ENCODE measurements at regions not wholly inside any gene's neighbourhood (a gene's known extent, or its start where the extent isn't known, plus 50 kb on each side); places are given as distances from the start of the nearest gene placed in this dataset.

DNA sequence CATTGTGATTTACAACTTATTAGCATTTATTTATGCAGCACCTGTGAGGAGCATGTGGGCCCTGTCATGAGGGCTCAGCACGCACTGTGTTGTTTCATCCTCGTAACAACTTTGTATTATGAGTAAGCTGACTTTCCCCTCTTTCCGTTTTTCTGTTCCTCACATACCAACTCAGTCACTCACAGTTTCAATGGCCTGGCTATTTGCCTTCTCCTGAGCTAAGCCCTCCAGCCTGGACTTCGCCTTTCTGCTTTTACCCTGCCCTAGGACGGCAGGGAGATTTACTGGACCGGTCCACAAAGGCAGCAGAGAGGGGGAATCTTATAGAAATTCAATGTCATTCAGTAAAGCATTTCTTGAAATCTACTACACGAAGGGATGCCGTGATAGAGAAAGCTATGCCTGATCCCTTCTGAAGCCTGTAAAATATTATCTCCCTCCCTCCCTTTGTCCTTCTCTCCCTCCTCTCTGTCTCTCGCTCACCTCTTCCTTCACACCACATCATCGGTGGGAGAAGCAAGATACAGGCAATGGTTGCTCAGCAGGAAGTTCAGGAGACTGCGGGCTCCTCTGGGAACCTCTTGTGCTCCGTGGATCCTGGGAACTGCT, 219.2 kb upstream of the TBX3 start:
- Histone ChIP-seq H3K9me2 (ENCODE audit: low read depth, low read length) (no peaks in the 10 kb centered on the region), H3K4me3 (ENCODE audit: low read depth, low read length, poor library complexity, severe bottlenecking) (no peak overlapping the region), H2AFZ (ENCODE audit: low read length) (no peak overlapping the region), H3K4me1 (ENCODE audit: insufficient read depth, low read length, severe bottlenecking) (no peaks in the 10 kb centered on the region), H3K27me3 (ENCODE audit: insufficient read depth, low read length) (no peaks in the 10 kb centered on the region), H4K20me1 (ENCODE audit: insufficient read depth, low read length) (no peaks in the 10 kb centered on the region), H3K4me2 (ENCODE audit: low read length) (no peak overlapping the region), H3K9ac (ENCODE audit: low read length) (no peak overlapping the region), H3K9me3 (ENCODE audit: low read length) (no peaks in the 10 kb centered on the region), H3K36me3 (ENCODE audit: insufficient read depth, low read length) (no peaks in the 10 kb centered on the region), H3K27ac (ENCODE audit: low read depth, low read length, poor library complexity, severe bottlenecking) (no peak overlapping the region), H3F3A (ENCODE audit: insufficient read depth, low read length) (no peaks in the 10 kb centered on the region), H3K79me2 (ENCODE audit: insufficient read depth, low read length) (no peaks in the 10 kb centered on the region)
- TF ChIP-seq EZH2 (IDR thresholded peaks at IDR 0.05; ENCODE audit: borderline replicate concordance, low read length) = no peak
- TF ChIP-seq, protein P1, sequence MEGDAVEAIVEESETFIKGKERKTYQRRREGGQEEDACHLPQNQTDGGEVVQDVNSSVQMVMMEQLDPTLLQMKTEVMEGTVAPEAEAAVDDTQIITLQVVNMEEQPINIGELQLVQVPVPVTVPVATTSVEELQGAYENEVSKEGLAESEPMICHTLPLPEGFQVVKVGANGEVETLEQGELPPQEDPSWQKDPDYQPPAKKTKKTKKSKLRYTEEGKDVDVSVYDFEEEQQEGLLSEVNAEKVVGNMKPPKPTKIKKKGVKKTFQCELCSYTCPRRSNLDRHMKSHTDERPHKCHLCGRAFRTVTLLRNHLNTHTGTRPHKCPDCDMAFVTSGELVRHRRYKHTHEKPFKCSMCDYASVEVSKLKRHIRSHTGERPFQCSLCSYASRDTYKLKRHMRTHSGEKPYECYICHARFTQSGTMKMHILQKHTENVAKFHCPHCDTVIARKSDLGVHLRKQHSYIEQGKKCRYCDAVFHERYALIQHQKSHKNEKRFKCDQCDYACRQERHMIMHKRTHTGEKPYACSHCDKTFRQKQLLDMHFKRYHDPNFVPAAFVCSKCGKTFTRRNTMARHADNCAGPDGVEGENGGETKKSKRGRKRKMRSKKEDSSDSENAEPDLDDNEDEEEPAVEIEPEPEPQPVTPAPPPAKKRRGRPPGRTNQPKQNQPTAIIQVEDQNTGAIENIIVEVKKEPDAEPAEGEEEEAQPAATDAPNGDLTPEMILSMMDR (IDR thresholded peaks at IDR 0.05; ENCODE audit: low read length) = no peak

DNA sequence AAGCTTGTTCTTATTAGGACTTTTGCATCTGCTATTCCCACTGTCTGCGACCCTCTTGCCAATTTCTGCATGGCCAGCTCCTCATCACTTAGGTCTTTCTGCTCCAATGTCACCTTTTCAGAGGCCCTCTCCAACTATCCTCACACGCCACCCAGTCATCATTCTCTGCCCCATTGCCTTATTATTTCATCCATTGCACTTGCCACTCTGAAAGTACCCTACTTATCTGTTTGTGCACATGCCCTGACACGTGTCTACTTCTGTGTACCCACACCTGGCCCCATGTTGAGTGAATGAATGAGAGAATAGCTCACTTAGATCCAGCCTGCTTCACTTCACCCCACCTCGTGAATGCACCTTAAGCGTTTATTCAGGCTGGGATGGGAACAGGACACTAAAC, 218.7 kb upstream of the TBX3 start:
- TF ChIP-seq EZH2 (IDR thresholded peaks at IDR 0.05; ENCODE audit: borderline replicate concordance, low read length) = no peak
- TF ChIP-seq, protein P1 (IDR thresholded peaks at IDR 0.05; ENCODE audit: low read length) = no peak
- H3K4me3 ChIP-seq (ENCODE audit: low read depth, low read length, poor library complexity, severe bottlenecking) = no peak overlapping the region
- H2AFZ ChIP-seq (ENCODE audit: low read length) = no peak overlapping the region

DNA sequence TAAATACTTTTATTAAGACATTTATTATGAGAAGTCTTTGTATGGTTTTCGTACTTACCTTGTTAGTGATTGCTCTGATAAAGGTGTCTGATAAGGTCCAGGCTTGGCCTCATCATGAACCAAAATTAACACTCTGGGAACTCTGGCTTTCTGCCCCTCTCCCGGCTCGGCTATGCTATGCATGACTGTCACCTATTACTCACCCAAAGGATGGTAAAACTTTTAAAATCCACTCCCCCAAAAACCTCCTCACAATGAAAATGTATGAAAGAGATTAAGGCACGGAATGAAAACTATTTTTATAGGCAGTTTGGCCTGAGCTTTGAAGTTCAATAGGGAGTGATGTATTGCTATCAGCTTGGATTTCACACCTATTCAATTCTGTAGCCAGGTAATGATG, 217.3 kb upstream of the TBX3 start:
- no peak overlapping the region for H3K4me3 ChIP-seq (ENCODE audit: low read depth, low read length, poor library complexity, severe bottlenecking)
- H2AFZ ChIP-seq (ENCODE audit: low read length) = no peak overlapping the region
- H3K27ac ChIP-seq (ENCODE audit: low read depth, low read length, poor library complexity, severe bottlenecking) = no peak overlapping the region
- no peaks in the 10 kb centered on the region for H3K4me1 ChIP-seq (ENCODE audit: insufficient read depth, low read length, severe bottlenecking)
- no peaks in the 10 kb centered on the region for H3K9me2 ChIP-seq (ENCODE audit: low read depth, low read length)
- no peaks in the 10 kb centered on the region for H3F3A ChIP-seq (ENCODE audit: insufficient read depth, low read length)
- no peaks in the 10 kb centered on the region for H3K36me3 ChIP-seq (ENCODE audit: insufficient read depth, low read length)
- TF ChIP-seq EZH2 (IDR thresholded peaks at IDR 0.05; ENCODE audit: borderline replicate concordance, low read length) = no peak
- TF ChIP-seq, protein P1 (IDR thresholded peaks at IDR 0.05; ENCODE audit: low read length) = no peak
- H4K20me1 ChIP-seq (ENCODE audit: insufficient read depth, low read length) = no peaks in the 10 kb centered on the region
- no peaks in the 10 kb centered on the region for H3K79me2 ChIP-seq (ENCODE audit: insufficient read depth, low read length)
- no peak overlapping the region for H3K4me2 ChIP-seq (ENCODE audit: low read length)
- H3K9me3 ChIP-seq (ENCODE audit: low read length) = no peaks in the 10 kb centered on the region
- no peaks in the 10 kb centered on the region for H3K27me3 ChIP-seq (ENCODE audit: insufficient read depth, low read length)
- no peak overlapping the region for H3K9ac ChIP-seq (ENCODE audit: low read length)

More for the DNA sequence above, 218.7 kb upstream of the TBX3 start:
- no peaks in the 10 kb centered on the region for H3K4me1 ChIP-seq (ENCODE audit: insufficient read depth, low read length, severe bottlenecking)
- H3K9me2 ChIP-seq (ENCODE audit: low read depth, low read length) = no peaks in the 10 kb centered on the region
- no peak overlapping the region for H3K9ac ChIP-seq (ENCODE audit: low read length)
- no peaks in the 10 kb centered on the region for H3K36me3 ChIP-seq (ENCODE audit: insufficient read depth, low read length)
- H3K27ac ChIP-seq (ENCODE audit: low read depth, low read length, poor library complexity, severe bottlenecking) = no peak overlapping the region
- no peaks in the 10 kb centered on the region for H3F3A ChIP-seq (ENCODE audit: insufficient read depth, low read length)
- no peaks in the 10 kb centered on the region for H3K9me3 ChIP-seq (ENCODE audit: low read length)
- no peaks in the 10 kb centered on the region for H3K79me2 ChIP-seq (ENCODE audit: insufficient read depth, low read length)
- no peak overlapping the region for H3K4me2 ChIP-seq (ENCODE audit: low read length)
- no peaks in the 10 kb centered on the region for H3K27me3 ChIP-seq (ENCODE audit: insufficient read depth, low read length)
- H4K20me1 ChIP-seq (ENCODE audit: insufficient read depth, low read length) = no peaks in the 10 kb centered on the region

Measured in OCI-LY1 (cell line).